IMR-90 (cell line): ENCODE measurements at regions not wholly inside any gene's neighbourhood (a gene's known extent, or its start where the extent isn't known, plus 50 kb on each side); places are given as distances from the start of the nearest gene placed in this dataset.
A peak's percentile ranks its signal among the peaks of the same experiment; 100 is the strongest.
"Not testable (repeated sequence)": the region's sequence is repeated elsewhere in the genome, so short reads cannot be mapped to it uniquely, and the experiment has no call there.

Experiments
- ATAC-seq: fragments of 200-7000 bp; cut with Tn5 transposase; 2 replicates; pipeline ENCODE4 v1.9.1; 2020; ENCODE audit warnings: low read depth, mild to moderate bottlenecking, moderate library complexity
- BruUV-seq: library from RNA; stranded (reverse); fragments of 400-500 nt; replicated peaks from 2 replicates; lab custom pipeline; 2021; lab: Mats Ljungman, UMichigan
- CTCF ChIA-PET: fragments of 300-600 bp; formaldehyde crosslinking; extraction: SDS; loops from one replicate; lab custom pipeline; 2021; ENCODE audit warnings: antibody characterized with exemption; lab: Yijun Ruan, JAX
- POLR2A ChIA-PET: fragments of 300-600 bp; sonication (Branson Sonifier 250); formaldehyde crosslinking; loops from one replicate; lab custom pipeline; 2022; ENCODE audit warnings: antibody characterized with exemption; ENCODE audit not compliant: unreplicated experiment; lab: Charles Lee
- DNase-seq: peaks from one replicate; pipeline ENCODE4 v3.0.0; 2013
- H2AFZ ChIP-seq: replicated peaks from 2 replicates; pipeline ENCODE3; 2013; ENCODE audit warnings: low read length, mild to moderate bottlenecking; ENCODE audit not compliant: poor library complexity
- H2AK5ac ChIP-seq: 2 replicates; pipeline ENCODE4 v1.6.1; 2013; ENCODE audit warnings: low read depth, low read length, inconsistent platforms
- H2AK9ac ChIP-seq: replicated peaks from 2 replicates; pipeline ENCODE3; 2013; ENCODE audit warnings: mild to moderate bottlenecking, low read depth, low read length, moderate library complexity; ENCODE audit not compliant: poor library complexity
- H2BK120ac ChIP-seq: 2 replicates; pipeline ENCODE4 v1.6.1; 2013; ENCODE audit warnings: low read depth, low read length, inconsistent platforms
- H2BK15ac ChIP-seq: 3 replicates; pipeline ENCODE4 v1.6.1; 2013; ENCODE audit warnings: low read depth, low read length, inconsistent platforms
- H2BK20ac ChIP-seq: 2 replicates; pipeline ENCODE4 v1.6.1; 2013; ENCODE audit warnings: low read depth, mild to moderate bottlenecking, inconsistent platforms, low read length, moderate library complexity
- H2BK5ac ChIP-seq: 2 replicates; pipeline ENCODE4 v1.6.1; 2013; ENCODE audit warnings: mild to moderate bottlenecking, low read depth, low read length, inconsistent platforms; ENCODE audit not compliant: poor library complexity, severe bottlenecking
- H3K14ac ChIP-seq: replicated peaks from 2 replicates; pipeline ENCODE4 v1.6.1; 2013; ENCODE audit warnings: low read depth, low read length, inconsistent platforms
- H3K18ac ChIP-seq: 2 replicates; pipeline ENCODE4 v1.6.1; 2013; ENCODE audit warnings: low read depth, low read length, control low read depth
- H3K23ac ChIP-seq: 2 replicates; pipeline ENCODE4 v1.6.1; 2013; ENCODE audit warnings: low read depth, low read length, inconsistent platforms
- H3K27ac ChIP-seq: 2 replicates; pipeline ENCODE4 v1.5.1; 2013; ENCODE audit warnings: mild to moderate bottlenecking, control low read depth, low read length; ENCODE audit not compliant: insufficient read depth
- H3K27me3 ChIP-seq: 2 replicates; pipeline ENCODE4 v1.6.1; 2013; ENCODE audit warnings: low read length; ENCODE audit not compliant: control insufficient read depth, insufficient read depth
- H3K36me3 ChIP-seq: 2 replicates; pipeline ENCODE4 v1.6.1; 2013; ENCODE audit warnings: low read length, mixed read lengths; ENCODE audit not compliant: control insufficient read depth, insufficient read depth
- H3K4ac ChIP-seq: 2 replicates; pipeline ENCODE4 v1.6.1; 2013; ENCODE audit warnings: low read depth, low read length, inconsistent platforms
- H3K4me1 ChIP-seq: 2 replicates; pipeline ENCODE4 v1.6.1; 2013; ENCODE audit warnings: low read length, mixed read lengths; ENCODE audit not compliant: control insufficient read depth, insufficient read depth
- H3K4me2 ChIP-seq: 2 replicates; pipeline ENCODE4 v1.6.1; 2013; ENCODE audit warnings: low read depth, mild to moderate bottlenecking, control low read depth, low read length, moderate library complexity
- H3K4me3 ChIP-seq: 2 replicates; pipeline ENCODE4 v1.5.1; 2013; ENCODE audit warnings: low read depth, mild to moderate bottlenecking, control low read depth, low read length, moderate library complexity; ENCODE audit not compliant: insufficient read depth
- H3K56ac ChIP-seq: 2 replicates; pipeline ENCODE4 v1.6.1; 2013; ENCODE audit warnings: low read length, inconsistent platforms; ENCODE audit not compliant: insufficient read depth; ENCODE audit errors: extremely low read depth
- H3K79me1 ChIP-seq, 2 experiments: 2 replicates each; pipeline ENCODE4 v1.6.1; 2013; ENCODE audit warnings: low read length in 2 of 2, inconsistent platforms in 1 of 2, low read depth in 1 of 2
- H3K9ac ChIP-seq: 2 replicates; pipeline ENCODE4 v1.6.1; 2013; ENCODE audit warnings: low read depth, low read length, control low read depth
- H3K9me1 ChIP-seq: 2 replicates; pipeline ENCODE4 v1.6.1; 2013; ENCODE audit warnings: low read length, inconsistent platforms; ENCODE audit not compliant: insufficient read depth
- H3K9me3 ChIP-seq: 2 replicates; pipeline ENCODE4 v1.6.1; 2013; ENCODE audit warnings: low read length; ENCODE audit not compliant: control insufficient read depth, insufficient read depth
- H4K20me1 ChIP-seq: 2 replicates; pipeline ENCODE4 v1.6.1; 2013; ENCODE audit warnings: low read length, inconsistent platforms; ENCODE audit not compliant: insufficient read depth
- H4K5ac ChIP-seq: 2 replicates; pipeline ENCODE4 v1.6.1; 2013; ENCODE audit warnings: mild to moderate bottlenecking, low read depth, low read length, control low read depth
- H4K8ac ChIP-seq, 2 experiments: 2 replicates each; pipeline ENCODE4 v1.6.1; 2013; ENCODE audit warnings: low read depth in 2 of 2, low read length in 2 of 2, control low read depth in 1 of 2, inconsistent platforms in 1 of 2
- H4K91ac ChIP-seq: 2 replicates; pipeline ENCODE4 v1.6.1; 2013; ENCODE audit warnings: low read depth, low read length, inconsistent platforms; ENCODE audit not compliant: insufficient read depth
- WGBS, 2 experiments: methylation state at CpG; one replicate each; pipeline versions ENCODE4 v1.1.5 to v1.1.7; 2013; ENCODE audit warnings: missing lambda C conversion rate in 2 of 2; ENCODE audit not compliant: insufficient read length in 1 of 2; ENCODE audit errors: extremely low coverage in 2 of 2; 5-methylcytosine and 5-hydroxymethylcytosine counted together
- dilution Hi-C: fragments of 300-500 bp; cut with HindIII; formaldehyde crosslinking; loops from one replicate; pipeline ENCODE4 v1.14.3; 2018; ENCODE audit warnings: low sequenced_read_pairs; ENCODE audit not compliant: unreplicated experiment
- in situ Hi-C: fragments of 300-500 bp; cut with MboI; formaldehyde crosslinking; loops from 3 replicates; pipeline ENCODE4 v1.14.3; 2019; ENCODE audit warnings: low sequenced_read_pairs, inconsistent platforms, mixed read lengths
- intact Hi-C: fragments of 100-400 bp; cut with micrococcal nuclease; formaldehyde crosslinking; loops from 2 replicates; pipeline ENCODE4 v1.10.0; 2022

GRCh38 chr1:224029286-224030025 lies 84.5 kb upstream of the FBXO28 start:
- H3K14ac ChIP-seq, H3K9ac ChIP-seq, H3K79me1 ChIP-seq, H3K18ac ChIP-seq, H2BK15ac ChIP-seq, H2AFZ ChIP-seq, H4K91ac ChIP-seq, H3K9me1 ChIP-seq, H2BK120ac ChIP-seq, CTCF ChIA-PET, H4K8ac ChIP-seq, H3K27me3 ChIP-seq, dilution Hi-C loops, H3K23ac ChIP-seq, H3K4me2 ChIP-seq, H2BK5ac ChIP-seq, in situ Hi-C loops, DNase-seq, H3K4me3 ChIP-seq, POLR2A ChIA-PET, H3K4ac ChIP-seq, H3K9me3 ChIP-seq, intact Hi-C loops, H3K36me3 ChIP-seq, H2AK5ac ChIP-seq, H4K20me1 ChIP-seq, H3K4me1 ChIP-seq, H3K56ac ChIP-seq, H3K27ac ChIP-seq, H4K5ac ChIP-seq, H2AK9ac ChIP-seq, BruUV-seq, H2BK20ac ChIP-seq: not testable (repeated sequence)
- no CpG with 5 or more reads among the region's 5 CpGs for WGBS, 2 experiments
- ATAC-seq = peak; percentile 40; the same call in 1 of the 2 replicates

- BruUV-seq, H4K91ac ChIP-seq, H3K9me3 ChIP-seq, CTCF ChIA-PET, ATAC-seq, H3K27ac ChIP-seq, DNase-seq, H2BK15ac ChIP-seq, H3K4ac ChIP-seq, dilution Hi-C loops, intact Hi-C loops, H3K4me3 ChIP-seq, H2AK9ac ChIP-seq, H3K4me2 ChIP-seq, H3K56ac ChIP-seq, H4K5ac ChIP-seq, H4K20me1 ChIP-seq, H3K9ac ChIP-seq, H3K79me1 ChIP-seq, H2BK120ac ChIP-seq, H3K36me3 ChIP-seq, H3K9me1 ChIP-seq, H2BK5ac ChIP-seq, H2AFZ ChIP-seq, H3K23ac ChIP-seq, H3K18ac ChIP-seq, H3K27me3 ChIP-seq, H4K8ac ChIP-seq, H3K4me1 ChIP-seq, POLR2A ChIA-PET, H2AK5ac ChIP-seq, H3K14ac ChIP-seq, in situ Hi-C loops, H2BK20ac ChIP-seq: not testable (repeated sequence)
- no CpG with 5 or more reads among the region's 3 CpGs for WGBS, 2 experiments
These were observed 85.1 kb upstream of the FBXO28 start for GRCh38 chr1:224028802-224029201.
